ENCODE measurements at regions not wholly inside any gene's neighbourhood (a gene's known extent, or its start where the extent isn't known, plus 50 kb on each side); places are given as distances from the start of the nearest gene placed in this dataset.

DNA sequence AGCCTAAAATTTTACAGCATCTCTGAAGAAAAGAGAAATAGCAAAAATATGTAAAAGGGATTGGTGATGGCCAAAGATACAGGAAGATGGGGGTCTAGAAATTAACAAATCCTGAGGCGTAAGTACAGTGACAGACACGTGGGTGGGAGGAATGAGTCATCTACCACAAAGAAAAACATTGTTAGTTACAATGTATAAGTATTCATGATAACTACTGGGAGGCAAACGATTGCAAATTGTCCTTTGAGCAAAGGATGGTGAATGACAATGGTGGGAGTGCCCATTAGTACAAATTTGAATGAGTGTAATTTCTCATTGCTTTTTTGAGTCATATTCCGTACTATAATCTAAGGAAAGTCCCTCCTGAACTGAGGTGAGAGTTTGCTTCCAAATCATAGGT, 809.0 kb upstream of the FAM98A start:
- TF ChIP-seq, protein P1, sequence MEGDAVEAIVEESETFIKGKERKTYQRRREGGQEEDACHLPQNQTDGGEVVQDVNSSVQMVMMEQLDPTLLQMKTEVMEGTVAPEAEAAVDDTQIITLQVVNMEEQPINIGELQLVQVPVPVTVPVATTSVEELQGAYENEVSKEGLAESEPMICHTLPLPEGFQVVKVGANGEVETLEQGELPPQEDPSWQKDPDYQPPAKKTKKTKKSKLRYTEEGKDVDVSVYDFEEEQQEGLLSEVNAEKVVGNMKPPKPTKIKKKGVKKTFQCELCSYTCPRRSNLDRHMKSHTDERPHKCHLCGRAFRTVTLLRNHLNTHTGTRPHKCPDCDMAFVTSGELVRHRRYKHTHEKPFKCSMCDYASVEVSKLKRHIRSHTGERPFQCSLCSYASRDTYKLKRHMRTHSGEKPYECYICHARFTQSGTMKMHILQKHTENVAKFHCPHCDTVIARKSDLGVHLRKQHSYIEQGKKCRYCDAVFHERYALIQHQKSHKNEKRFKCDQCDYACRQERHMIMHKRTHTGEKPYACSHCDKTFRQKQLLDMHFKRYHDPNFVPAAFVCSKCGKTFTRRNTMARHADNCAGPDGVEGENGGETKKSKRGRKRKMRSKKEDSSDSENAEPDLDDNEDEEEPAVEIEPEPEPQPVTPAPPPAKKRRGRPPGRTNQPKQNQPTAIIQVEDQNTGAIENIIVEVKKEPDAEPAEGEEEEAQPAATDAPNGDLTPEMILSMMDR (conservative IDR thresholded peaks at IDR 0.05): no peak
- no peak for TF ChIP-seq EZH2 (IDR thresholded peaks at IDR 0.05; ENCODE audit: low read depth)

Measured in PC-9 (cell line).